Heart right ventricle (tissue), 16 donors: ENCODE measurements at regions not wholly inside any gene's neighbourhood (a gene's known extent, or its start where the extent isn't known, plus 50 kb on each side); places are given as distances from the start of the nearest gene placed in this dataset.

Source experiments
- ATAC-seq, 8 donors: fragments of 200-7000 bp; cut with Tn5 transposase; one replicate each; pipeline ENCODE4 v1.9.1; 2020; ENCODE audit warnings: mild to moderate bottlenecking in 8 of 8, moderate library complexity in 8 of 8, moderate number of reproducible peaks in 1 of 8
- DNase-seq, 2 donors: peaks; one replicate each; pipeline ENCODE4 v3.0.0-alpha.2; 2020
- H3K27ac ChIP-seq, 10 donors: fragments of 200-600 bp; sonication (generic) in 2 of 10; one replicate each; pipeline versions ENCODE4 v1.5.0 to v1.8.0; 2020 to 2022; ENCODE audit warnings: mild to moderate bottlenecking in 3 of 10
- H3K27me3 ChIP-seq, 7 donors: fragments of 200-600 bp; one replicate each; pipeline ENCODE4 v1.8.0; 2021 to 2022; ENCODE audit warnings: mild to moderate bottlenecking in 2 of 7
- H3K36me3 ChIP-seq, 9 donors: fragments of 200-600 bp; sonication (generic) in 1 of 9; one replicate each; pipeline versions ENCODE4 v1.5.0 to v1.8.0; 2020 to 2022; ENCODE audit warnings: mild to moderate bottlenecking in 2 of 9
- H3K4me1 ChIP-seq, 9 donors: fragments of 200-600 bp; sonication (generic) in 1 of 9; one replicate each; pipeline versions ENCODE4 v1.5.0 to v1.8.0; 2020 to 2022; ENCODE audit warnings: mild to moderate bottlenecking in 4 of 9
- H3K4me3 ChIP-seq, 10 donors: fragments of 200-600 bp; sonication (generic) in 2 of 10; one replicate each; pipeline versions ENCODE4 v1.5.0 to v1.8.0; 2020 to 2022; ENCODE audit warnings: mild to moderate bottlenecking in 7 of 10, moderate library complexity in 2 of 10
- H3K9me3 ChIP-seq, 11 donors: fragments of 200-600 bp in 10 of 11; sonication (generic) in 2 of 11; one replicate each; pipeline versions ENCODE4 v1.5.0 to v1.8.0; 2013 to 2022; ENCODE audit warnings: mild to moderate bottlenecking in 2 of 11, control low read depth in 1 of 11, moderate library complexity in 1 of 11
- WGBS, 2 donors: extraction: QIAGEN DNeasy Blood & Tissue Kit; methylation state at CpG; one replicate each; pipeline ENCODE4 v1.1.7; 2013; ENCODE audit warnings: inconsistent platforms in 1 of 2; 5-methylcytosine and 5-hydroxymethylcytosine counted together
- intact Hi-C, 10 donors: fragments of 100-400 bp; cut with DNase I; formaldehyde crosslinking; loops; one replicate each; pipeline versions ENCODE4 v1.11.1 to v1.14.2; 2022
- TF ChIP-seq, protein P1 (sequence below), 9 donors: fragments of 200-600 bp; sonication (generic) in 2 of 9; IDR thresholded peaks; one replicate each; pipeline versions ENCODE4 v1.5.0 to v1.8.0; 2021 to 2022; ENCODE audit warnings: antibody characterized with exemption in 9 of 9, mild to moderate bottlenecking in 5 of 9, moderate library complexity in 1 of 9
- donor health status: Arrhythmogenic right ventricular cardiomyopathy.
- donor health status: ischemic (EF 13 %, LVEDD 7.1; RV severe dilation, severe dysfunction).
- donor health status: healthy with polysubstance abuse.
- donor health status: DM: no; HTN: yes; CAD: no.
- donor health status: DM: no; HTN: no; CAD: no.
- donor health status: ischemic (EF 25% LVEDD 6.9; RV normal size, moderate dysfunction).
- donor health status: ischemic (EF 25% LVEDD 5.7; RV mildly dilated, moderate dysfunction).
- donor health status: healthy.
- donor health status: DM: yes; HTN: yes; CAD: no.
- donor health status: Ischemic cardiomyopathy.
- donor health status: ischemic (EF 35%, LVEDD 5.7; RV mildly dilated, moderate dysfunction).
- donor health status: nonischemic (EF 11% LVEDD 7.7; RV severe dilation, severe dysfunction).
- donor health status: DM: yes; HTN: yes; CAD: no.
- donor health status: PGD.
- donor health status: ischemic (EF 29% LVEDD 5.4; RV normal size, mild dysfunction).
- donor health status: nonischemic (EF 23%, LVEDD 6.1; RV moderate dilation, normal function).

DNA sequence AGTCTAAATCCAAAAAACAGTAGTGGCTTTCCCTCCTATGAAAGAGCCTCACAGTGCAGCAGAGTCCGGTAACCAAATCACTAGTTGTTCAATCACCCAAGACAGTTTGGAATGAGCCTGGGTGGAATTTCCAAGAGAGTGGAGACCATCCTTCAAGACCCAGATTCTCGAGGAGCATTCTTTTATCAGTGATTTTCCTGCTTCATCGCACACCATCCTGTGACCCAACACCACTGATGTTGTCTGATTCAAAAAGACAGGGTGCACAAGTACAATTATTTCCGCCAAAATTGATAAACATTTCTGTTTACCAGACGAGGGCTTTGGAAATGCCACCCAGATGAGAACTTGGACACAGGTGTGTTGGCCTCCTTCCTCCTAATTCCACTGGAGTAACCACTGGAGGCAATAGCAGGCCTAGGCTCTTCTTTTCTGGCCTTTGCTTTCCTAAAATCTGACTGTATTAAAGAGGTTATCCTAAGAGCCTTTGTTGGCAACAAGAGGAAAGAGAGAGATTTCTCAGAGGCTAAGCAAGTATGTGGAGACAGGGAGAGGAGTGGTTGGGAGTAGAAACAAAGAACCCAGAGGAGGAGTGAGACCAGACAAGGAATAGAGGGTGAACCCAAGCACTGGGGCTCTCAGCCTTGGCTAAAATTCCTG is 56.3 kb upstream of the S1PR3 start:
- no peak overlapping the region for H3K27ac ChIP-seq
- H3K9me3 ChIP-seq, result peaks cover 0 to 8% (median 0%) of the 10 kb centered on the region in 11 donors
- intact Hi-C loops, result loop anchor here in 1 of 10 donors (5.0 kb wide), 1 partner anchor 52 kb away; no protein-coding TSS in a partner anchor
- no peak overlapping the region for H3K4me3 ChIP-seq
- H3K27me3 ChIP-seq, result peaks cover 0 to 4% (median 0%) of the 10 kb centered on the region in 7 donors
- ATAC-seq (no peak), DNase-seq (no peak)
- TF ChIP-seq, protein P1, sequence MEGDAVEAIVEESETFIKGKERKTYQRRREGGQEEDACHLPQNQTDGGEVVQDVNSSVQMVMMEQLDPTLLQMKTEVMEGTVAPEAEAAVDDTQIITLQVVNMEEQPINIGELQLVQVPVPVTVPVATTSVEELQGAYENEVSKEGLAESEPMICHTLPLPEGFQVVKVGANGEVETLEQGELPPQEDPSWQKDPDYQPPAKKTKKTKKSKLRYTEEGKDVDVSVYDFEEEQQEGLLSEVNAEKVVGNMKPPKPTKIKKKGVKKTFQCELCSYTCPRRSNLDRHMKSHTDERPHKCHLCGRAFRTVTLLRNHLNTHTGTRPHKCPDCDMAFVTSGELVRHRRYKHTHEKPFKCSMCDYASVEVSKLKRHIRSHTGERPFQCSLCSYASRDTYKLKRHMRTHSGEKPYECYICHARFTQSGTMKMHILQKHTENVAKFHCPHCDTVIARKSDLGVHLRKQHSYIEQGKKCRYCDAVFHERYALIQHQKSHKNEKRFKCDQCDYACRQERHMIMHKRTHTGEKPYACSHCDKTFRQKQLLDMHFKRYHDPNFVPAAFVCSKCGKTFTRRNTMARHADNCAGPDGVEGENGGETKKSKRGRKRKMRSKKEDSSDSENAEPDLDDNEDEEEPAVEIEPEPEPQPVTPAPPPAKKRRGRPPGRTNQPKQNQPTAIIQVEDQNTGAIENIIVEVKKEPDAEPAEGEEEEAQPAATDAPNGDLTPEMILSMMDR (IDR thresholded peaks at IDR 0.05), result no peak
- WGBS, 2 donors, result 73 to 94% methylated on average over 5 of the region's 5 CpGs
- H3K4me1 ChIP-seq, result peaks cover 0 to 15% (median 0%) of the 10 kb centered on the region in 9 donors
- H3K36me3 ChIP-seq, result no peaks in the 10 kb centered on the region

DNA sequence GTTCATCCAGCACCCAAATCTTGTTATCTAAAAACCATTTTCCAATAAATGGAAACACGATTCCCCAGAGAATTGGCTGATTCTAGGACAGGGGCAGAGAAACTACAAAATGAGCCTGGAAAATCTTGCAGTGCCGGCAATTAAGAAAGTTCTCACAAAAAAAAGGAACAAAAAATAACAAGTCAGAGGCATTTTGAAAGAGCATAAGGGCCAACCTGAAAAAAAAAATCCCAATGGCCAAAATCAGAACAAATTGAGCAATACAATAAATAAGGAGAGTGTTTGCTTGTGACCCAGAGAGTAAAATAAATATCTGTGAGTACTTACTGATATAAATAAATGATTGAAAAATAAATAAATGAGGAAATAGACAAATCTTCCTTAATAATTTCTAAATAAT is 55.1 kb upstream of the S1PR3 start:
- 76 to 81% methylated on average over 2 of the region's 2 CpGs for WGBS, 2 donors
- no peak overlapping the region for H3K27ac ChIP-seq
- intact Hi-C loops, result loop anchor here in 1 of 10 donors (5.0 kb wide), 1 partner anchor 51 kb away; no protein-coding TSS in a partner anchor
- H3K9me3 ChIP-seq, result peaks cover 0 to 1% (median 0%) of the 10 kb centered on the region in 11 donors
- ATAC-seq, result no peak
- H3K27me3 ChIP-seq, result peaks cover 0 to 4% (median 0%) of the 10 kb centered on the region in 7 donors
- no peak for DNase-seq
- H3K4me3 ChIP-seq, result no peak overlapping the region
- peaks cover 0 to 15% (median 0%) of the 10 kb centered on the region in 9 donors for H3K4me1 ChIP-seq
- no peaks in the 10 kb centered on the region for H3K36me3 ChIP-seq
- TF ChIP-seq, protein P1 (IDR thresholded peaks at IDR 0.05), result no peak

DNA sequence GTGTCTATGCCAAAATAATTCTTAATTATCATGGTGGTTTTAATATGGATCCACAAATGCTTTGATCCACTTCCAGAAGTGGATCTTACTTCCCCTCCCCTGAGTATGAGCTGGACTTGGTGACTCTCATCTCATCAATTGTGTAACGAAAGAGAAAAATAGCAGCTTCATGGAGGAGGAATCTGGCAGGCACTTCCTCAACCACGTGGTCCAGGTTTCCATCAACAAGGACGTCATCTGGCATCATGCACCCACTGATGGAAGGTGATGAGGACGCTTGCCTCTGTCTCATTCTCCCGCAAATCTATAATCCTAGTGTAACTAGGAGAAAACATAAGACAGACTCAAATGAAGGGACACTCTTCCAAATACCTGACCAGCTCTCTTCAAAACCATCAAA is 54.6 kb upstream of the S1PR3 start:
- no peak for ATAC-seq
- Histone ChIP-seq H3K27me3 (peaks cover 0 to 4% (median 0%) of the 10 kb centered on the region in 7 donors), H3K27ac (no peak overlapping the region), H3K36me3 (no peaks in the 10 kb centered on the region), H3K4me3 (no peak overlapping the region), H3K9me3 (no peaks in the 10 kb centered on the region), H3K4me1 (peaks cover 0 to 15% (median 0%) of the 10 kb centered on the region in 9 donors)
- intact Hi-C loops, result loop anchor here in 1 of 10 donors (5.0 kb wide), 1 partner anchor 51 kb away; no protein-coding TSS in a partner anchor
- WGBS, 2 donors, result 52 to 53% methylated on average over 5 of the region's 5 CpGs
- no peak for DNase-seq
- TF ChIP-seq, protein P1 (IDR thresholded peaks at IDR 0.05), result no peak

DNA sequence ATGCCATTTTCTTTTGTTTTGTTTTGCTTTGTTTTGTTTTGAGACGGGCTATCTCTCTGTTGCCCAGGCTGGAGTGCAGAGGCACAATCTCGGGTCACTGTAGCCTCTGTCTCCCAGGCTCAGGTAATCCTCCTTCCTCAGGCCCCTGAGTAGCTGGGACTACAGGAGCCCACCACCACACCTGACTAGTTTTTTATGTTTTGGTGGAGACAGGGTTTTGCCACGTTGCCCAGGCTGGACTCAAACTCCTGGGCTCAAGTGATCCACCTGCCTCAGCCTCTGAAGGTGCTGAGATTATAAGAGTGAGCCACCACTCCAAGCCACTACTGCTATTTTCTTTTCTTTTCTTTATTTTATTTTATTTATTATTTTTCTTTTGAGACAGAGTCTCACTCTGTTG is 54.0 kb upstream of the S1PR3 start:
- Histone ChIP-seq H3K4me3 (no peak overlapping the region), H3K9me3 (no peaks in the 10 kb centered on the region), H3K27me3 (peaks cover 0 to 3% (median 0%) of the 10 kb centered on the region in 7 donors), H3K27ac (no peak overlapping the region), H3K36me3 (no peaks in the 10 kb centered on the region), H3K4me1 (peaks cover 0 to 15% (median 0%) of the 10 kb centered on the region in 9 donors)
- DNase-seq (no peak), ATAC-seq (no peak)
- TF ChIP-seq, protein P1 (IDR thresholded peaks at IDR 0.05), result no peak
- intact Hi-C loops, result loop anchor here in 1 of 10 donors (5.0 kb wide), 1 partner anchor 50 kb away; no protein-coding TSS in a partner anchor
- 71 to 93% methylated on average over 3 of the region's 3 CpGs for WGBS, 2 donors
